PC-9 (cell line): ENCODE measurements at regions not wholly inside any gene's neighbourhood (a gene's known extent, or its start where the extent isn't known, plus 50 kb on each side); places are given as distances from the start of the nearest gene placed in this dataset.

Experiments used
- CTCF ChIP-seq: fragments of 200-600 bp; sonication (generic); conservative IDR thresholded peaks from 2 replicates; pipeline ENCODE4 v1.6.1; 2017; ENCODE audit warnings: mixed run types, antibody characterized with exemption, mild to moderate bottlenecking, moderate library complexity
- EZH2 ChIP-seq: fragments of 200-600 bp; sonication (generic); IDR thresholded peaks from 2 replicates; pipeline ENCODE4 v1.8.0; 2017; ENCODE audit warnings: antibody characterized with exemption, low read depth

DNA sequence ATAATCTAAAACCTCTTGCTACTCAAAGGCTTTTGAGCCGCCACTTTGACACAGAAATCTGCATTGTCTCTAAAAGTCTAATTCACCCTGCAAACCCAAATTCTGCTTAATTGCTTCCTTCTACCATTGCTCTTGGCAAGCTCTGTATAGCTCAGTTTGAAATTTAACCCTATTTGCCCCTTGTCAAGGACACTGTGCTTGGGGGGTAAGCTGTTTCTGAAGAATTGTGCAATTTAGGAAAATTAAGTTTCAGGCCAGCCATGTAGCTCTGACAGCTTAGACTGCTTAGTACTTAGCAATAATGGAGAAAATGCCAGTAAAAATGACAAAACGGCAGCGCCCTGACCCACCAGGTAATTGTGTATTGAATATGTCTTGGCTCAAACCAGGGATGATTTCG is 282.2 kb downstream of the OLFM4 start:
- TF ChIP-seq CTCF: no peak
- TF ChIP-seq EZH2: no peak
